Gastrocnemius medialis (tissue), 4 donors: ENCODE measurements at regions not wholly inside any gene's neighbourhood (a gene's known extent, or its start where the extent isn't known, plus 50 kb on each side); places are given as distances from the start of the nearest gene placed in this dataset.

Experiments used
- POLR2A ChIP-seq, 2 donors: fragments of 450-650 bp; IDR thresholded peaks; one replicate each; pipeline ENCODE4 v1.6.1; 2017; ENCODE audit warnings: antibody characterized with exemption in 2 of 2, mild to moderate bottlenecking in 2 of 2, moderate library complexity in 2 of 2
- TF ChIP-seq, protein P1 (sequence below), 5 experiments: fragments of 450-650 bp in 3 of 5; fragments of 200-600 bp in 2 of 5; sonication (generic) in 2 of 5; IDR thresholded peaks in 4 of 5; conservative IDR thresholded peaks in 1 of 5; 1 replicate in 4 of 5; 2 replicates in 1 of 5; pipeline ENCODE4 v1.5.1; 2016 to 2019; ENCODE audit warnings: antibody characterized with exemption in 5 of 5, mild to moderate bottlenecking in 3 of 5, moderate library complexity in 3 of 5

DNA sequence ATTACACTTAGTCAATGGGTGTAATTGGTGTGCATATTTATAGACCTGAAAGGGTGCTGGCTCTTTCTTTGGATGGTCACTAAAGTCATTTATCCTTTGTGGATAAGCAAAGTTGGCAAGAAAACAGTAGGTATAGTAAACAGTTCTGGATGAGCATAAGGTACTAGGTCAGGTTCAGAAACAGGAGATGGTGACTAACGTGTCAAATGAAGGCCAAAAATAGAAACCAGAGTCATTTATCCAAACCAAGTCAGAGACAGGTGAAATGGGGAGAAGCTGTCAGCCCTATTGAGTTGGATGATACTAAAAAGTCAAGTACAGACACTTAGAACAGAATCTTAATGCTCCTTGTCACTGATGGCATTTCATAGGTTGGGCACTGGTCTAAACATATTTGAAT lies 313.1 kb downstream of the KLHL13 start:
- TF ChIP-seq, protein P1, sequence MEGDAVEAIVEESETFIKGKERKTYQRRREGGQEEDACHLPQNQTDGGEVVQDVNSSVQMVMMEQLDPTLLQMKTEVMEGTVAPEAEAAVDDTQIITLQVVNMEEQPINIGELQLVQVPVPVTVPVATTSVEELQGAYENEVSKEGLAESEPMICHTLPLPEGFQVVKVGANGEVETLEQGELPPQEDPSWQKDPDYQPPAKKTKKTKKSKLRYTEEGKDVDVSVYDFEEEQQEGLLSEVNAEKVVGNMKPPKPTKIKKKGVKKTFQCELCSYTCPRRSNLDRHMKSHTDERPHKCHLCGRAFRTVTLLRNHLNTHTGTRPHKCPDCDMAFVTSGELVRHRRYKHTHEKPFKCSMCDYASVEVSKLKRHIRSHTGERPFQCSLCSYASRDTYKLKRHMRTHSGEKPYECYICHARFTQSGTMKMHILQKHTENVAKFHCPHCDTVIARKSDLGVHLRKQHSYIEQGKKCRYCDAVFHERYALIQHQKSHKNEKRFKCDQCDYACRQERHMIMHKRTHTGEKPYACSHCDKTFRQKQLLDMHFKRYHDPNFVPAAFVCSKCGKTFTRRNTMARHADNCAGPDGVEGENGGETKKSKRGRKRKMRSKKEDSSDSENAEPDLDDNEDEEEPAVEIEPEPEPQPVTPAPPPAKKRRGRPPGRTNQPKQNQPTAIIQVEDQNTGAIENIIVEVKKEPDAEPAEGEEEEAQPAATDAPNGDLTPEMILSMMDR (IDR thresholded peaks at IDR 0.05 in 4 of 5, conservative IDR thresholded peaks at IDR 0.05 in 1 of 5), result no peak
- no peak for TF ChIP-seq POLR2A (IDR thresholded peaks at IDR 0.05)
